ENCODE measurements at regions not wholly inside any gene's neighbourhood (a gene's known extent, or its start where the extent isn't known, plus 50 kb on each side); places are given as distances from the start of the nearest gene placed in this dataset.

- TF ChIP-seq, protein P1, sequence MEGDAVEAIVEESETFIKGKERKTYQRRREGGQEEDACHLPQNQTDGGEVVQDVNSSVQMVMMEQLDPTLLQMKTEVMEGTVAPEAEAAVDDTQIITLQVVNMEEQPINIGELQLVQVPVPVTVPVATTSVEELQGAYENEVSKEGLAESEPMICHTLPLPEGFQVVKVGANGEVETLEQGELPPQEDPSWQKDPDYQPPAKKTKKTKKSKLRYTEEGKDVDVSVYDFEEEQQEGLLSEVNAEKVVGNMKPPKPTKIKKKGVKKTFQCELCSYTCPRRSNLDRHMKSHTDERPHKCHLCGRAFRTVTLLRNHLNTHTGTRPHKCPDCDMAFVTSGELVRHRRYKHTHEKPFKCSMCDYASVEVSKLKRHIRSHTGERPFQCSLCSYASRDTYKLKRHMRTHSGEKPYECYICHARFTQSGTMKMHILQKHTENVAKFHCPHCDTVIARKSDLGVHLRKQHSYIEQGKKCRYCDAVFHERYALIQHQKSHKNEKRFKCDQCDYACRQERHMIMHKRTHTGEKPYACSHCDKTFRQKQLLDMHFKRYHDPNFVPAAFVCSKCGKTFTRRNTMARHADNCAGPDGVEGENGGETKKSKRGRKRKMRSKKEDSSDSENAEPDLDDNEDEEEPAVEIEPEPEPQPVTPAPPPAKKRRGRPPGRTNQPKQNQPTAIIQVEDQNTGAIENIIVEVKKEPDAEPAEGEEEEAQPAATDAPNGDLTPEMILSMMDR (IDR thresholded peaks at IDR 0.05), result no peak
- TF ChIP-seq POLR2A (IDR thresholded peaks at IDR 0.05) (no peak), POLR2AphosphoS5 (IDR thresholded peaks at IDR 0.05) (no peak)
Measured at GRCh38 chr11:15657264-15657663, 542.5 kb downstream of the INSC start.
